AG08396 (cell line): ENCODE measurements at regions not wholly inside any gene's neighbourhood (a gene's known extent, or its start where the extent isn't known, plus 50 kb on each side); places are given as distances from the start of the nearest gene placed in this dataset.

Experiments used
- DNase-seq: peaks from one replicate; pipeline ENCODE4 v3.0.0; 2012; ENCODE audit warnings: low spot score, mixed read lengths

DNA sequence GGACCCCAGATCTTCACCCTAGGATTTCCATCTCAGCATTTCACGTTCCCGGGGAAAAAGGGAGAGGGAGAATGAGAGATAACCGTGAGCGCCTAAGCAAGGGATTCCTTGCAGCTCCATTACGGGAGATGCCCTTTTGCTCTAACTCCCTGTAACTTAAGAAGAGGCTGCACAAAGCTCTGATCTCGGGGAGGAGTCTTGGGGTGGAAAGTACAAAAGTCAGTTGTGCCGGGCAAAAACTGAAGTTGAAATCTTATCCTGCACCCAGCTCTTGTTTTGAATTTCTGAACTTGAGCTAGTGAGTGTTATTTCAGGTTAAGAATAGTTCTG lies 256.4 kb upstream of the SOX21 start:
- no peak for DNase-seq

GRCh38 chr13:94968040-94968756 lies 255.9 kb upstream of the SOX21 start:
- peak; percentile 15 for DNase-seq

GRCh38 chr13:94967183-94968039 lies 255.1 kb upstream of the SOX21 start:
- DNase-seq: peak; percentile 52

- DNase-seq: no peak
Measured at GRCh38 chr13:94966422-94966955, 254.1 kb upstream of the SOX21 start.

- DNase-seq: no peak
Measured at GRCh38 chr13:94959626-94960025, 247.3 kb upstream of the SOX21 start.

DNA sequence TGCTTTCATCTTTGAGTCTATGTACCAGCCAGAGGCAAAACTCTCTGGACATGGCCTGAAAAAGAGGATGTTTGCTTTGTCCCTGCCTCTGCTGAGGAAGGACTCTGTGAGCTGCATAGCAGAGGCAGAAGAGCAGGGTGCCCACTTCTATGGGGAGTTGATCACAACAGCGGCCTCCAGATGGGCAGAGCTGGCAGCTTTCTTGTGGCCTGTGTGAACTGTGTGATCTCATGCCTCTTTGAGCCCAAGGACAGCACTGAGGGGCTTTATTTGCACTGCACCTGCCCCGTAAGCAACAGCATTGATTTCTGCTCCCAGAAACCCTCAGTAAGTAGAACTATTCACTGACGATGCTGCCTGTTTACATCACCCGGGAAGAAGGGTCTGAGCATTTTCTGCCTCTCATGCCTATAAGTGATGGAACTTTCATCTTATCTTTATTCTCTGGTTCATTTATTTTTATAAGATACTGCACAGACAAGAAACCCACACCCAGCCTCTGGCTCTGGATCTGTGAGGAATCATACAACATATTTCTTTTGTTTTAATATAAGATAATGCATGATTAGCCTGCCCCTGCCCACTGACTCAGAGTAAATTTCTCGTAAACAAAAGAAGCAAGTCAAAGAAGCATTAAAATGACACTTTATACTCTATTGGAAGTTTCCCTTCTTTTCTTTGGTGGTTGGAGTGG lies 244.2 kb upstream of the SOX21 start:
- no peak for DNase-seq

DNA sequence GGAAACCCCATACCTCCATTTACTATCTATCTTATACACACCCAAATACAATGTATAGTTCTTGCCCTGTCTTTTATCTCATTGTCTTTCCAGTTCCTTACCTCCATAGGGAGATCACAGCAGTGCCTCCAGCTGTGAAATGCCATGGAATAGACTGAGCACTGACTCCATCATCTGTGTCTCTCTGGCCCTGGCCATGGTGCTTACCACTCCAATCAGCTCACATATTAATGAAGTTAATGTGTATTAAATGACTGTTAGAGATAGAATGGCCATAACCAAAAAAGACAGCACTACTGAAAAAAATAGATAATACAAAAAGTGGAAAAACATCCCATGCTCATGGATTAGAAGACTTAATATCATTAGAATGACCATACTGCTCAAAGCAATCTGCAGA lies 240.4 kb upstream of the SOX21 start:
- DNase-seq: no peak

DNA sequence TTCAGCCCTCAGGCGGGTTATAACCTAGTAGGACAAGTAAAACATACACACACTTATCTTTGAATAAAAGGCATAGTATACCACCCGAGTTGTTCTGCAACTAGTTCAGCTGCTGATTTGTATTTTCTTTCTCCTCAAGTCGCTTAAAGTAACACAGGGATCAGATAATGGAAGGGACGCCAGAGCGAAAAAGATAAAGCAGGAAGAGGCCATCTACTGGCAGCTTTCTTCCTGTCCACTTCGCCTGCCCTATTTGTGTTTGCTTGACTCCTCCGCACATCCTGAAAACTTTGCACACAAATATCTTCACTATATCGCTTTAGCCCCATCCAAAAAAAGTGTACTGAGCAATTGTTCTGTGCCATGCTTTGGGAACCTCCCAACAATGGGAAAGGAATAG lies 238.0 kb upstream of the SOX21 start:
- DNase-seq: peak; percentile 12

DNA sequence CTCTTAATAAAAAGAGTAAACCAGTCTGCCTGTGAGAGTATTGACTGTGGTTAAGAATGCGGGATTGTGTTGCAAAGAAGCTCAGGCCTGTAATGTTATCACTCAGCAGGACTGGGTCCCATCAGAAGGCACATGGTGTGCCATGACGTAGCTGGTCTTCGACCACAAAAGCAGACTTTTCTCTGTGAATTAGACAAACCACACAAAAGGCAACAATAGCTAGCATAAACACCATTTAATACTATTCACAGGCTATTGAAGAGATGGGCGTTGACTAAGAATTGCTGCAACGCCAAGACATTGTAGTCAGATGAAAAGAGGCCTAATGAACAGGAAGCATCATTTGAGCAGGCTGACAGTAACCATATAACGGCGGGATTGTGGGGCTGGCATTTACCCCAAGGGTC lies 235.6 kb upstream of the SOX21 start:
- DNase-seq: no peak

GRCh38 chr13:94947392-94947791 lies 235.0 kb upstream of the SOX21 start:
- DNase-seq: no peak

- DNase-seq: no peak
Measured at GRCh38 chr13:94946039-94946438, 233.7 kb upstream of the SOX21 start.

- DNase-seq: no peak
Measured at GRCh38 chr13:94938124-94938523, 225.8 kb upstream of the SOX21 start.

DNA sequence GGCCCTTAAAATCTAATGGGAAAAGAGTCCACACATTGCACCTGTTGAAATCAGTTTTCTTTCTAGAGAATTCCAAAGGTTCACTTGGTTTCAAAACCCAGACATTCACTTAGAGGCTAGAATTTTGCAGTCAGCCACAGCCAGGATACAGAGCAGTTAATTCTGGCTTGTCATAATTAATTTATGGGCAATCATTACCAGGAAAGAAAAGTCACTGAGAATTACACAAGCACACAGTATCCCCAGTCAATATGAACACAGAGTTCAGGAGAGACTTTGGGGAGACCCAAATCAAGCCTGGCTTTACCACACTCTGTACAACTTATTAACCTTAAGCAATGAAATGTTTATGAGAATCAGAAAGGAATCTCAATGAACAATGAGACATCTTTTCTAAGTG lies 224.3 kb upstream of the SOX21 start:
- DNase-seq: no peak

GRCh38 chr13:94933936-94934335 lies 221.6 kb upstream of the SOX21 start:
- no peak for DNase-seq

DNA sequence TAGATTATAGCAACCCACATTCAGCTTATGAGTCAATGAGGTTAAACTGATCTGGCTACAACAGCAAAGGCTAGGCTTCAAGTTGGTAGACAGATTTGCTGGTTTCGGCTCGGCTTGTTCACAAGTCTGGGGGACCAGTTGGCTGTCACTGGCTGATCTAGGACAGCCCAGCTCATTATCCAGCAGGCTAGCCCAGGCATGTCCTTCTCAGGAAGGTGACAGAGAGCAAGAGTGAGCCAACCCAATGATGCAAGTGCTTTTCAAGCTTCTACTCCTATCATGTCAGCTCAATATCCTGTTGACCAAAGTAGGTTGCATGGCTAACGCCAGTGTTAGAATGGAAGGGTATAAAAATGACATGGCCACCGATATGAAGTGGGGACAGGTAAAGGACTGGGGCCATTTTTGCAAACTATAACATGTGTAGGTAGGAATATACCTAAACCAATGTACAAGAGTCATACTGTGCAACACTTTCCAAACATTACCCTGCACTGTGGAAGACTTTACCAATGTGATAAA lies 220.9 kb upstream of the SOX21 start:
- no peak for DNase-seq

GRCh38 chr13:94928127-94928775 lies 215.9 kb upstream of the SOX21 start:
- no peak for DNase-seq

GRCh38 chr13:94925263-94925662 lies 212.9 kb upstream of the SOX21 start:
- no peak for DNase-seq

- no peak for DNase-seq
Measured at GRCh38 chr13:94921181-94921580, 208.8 kb upstream of the SOX21 start.

DNA sequence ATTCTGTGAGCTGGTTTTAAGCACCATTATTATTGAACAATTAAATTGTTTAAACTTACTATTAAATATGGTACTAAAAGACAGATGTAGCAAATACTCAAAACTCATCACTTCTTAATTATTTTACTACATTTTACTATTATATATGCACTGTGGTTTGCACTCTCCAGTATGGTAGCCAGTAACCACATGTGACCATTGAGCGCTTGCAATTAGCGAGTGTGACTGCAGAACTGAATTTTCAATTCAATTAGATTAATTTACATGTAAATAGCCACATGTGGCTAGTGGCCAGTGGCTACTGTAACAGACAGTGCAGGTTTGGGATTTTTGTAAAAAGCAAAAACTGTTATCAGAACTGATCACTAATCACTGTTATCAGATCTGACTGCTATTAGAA lies 208.2 kb upstream of the SOX21 start:
- DNase-seq: no peak

GRCh38 chr13:94917824-94918223 lies 205.5 kb upstream of the SOX21 start:
- peak; percentile 5 for DNase-seq

DNA sequence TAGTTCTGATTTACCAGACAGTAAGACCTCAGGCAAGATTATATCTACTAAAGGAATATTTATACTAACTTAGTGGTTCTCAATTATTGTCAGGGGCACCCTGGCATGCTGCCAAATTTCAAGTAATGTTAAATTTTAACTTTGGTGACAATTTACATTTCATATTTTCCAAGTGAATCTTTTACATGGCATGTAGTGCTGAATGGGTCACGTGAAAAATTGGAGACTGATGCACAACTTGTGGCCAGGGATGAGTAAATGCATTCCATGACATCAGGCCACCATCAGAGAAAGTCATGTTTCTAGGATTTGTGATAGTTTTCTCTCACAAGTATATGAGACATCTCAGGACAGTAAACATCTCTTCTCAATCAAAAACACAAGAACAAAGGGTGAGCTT lies 202.6 kb upstream of the SOX21 start:
- DNase-seq: no peak

DNA sequence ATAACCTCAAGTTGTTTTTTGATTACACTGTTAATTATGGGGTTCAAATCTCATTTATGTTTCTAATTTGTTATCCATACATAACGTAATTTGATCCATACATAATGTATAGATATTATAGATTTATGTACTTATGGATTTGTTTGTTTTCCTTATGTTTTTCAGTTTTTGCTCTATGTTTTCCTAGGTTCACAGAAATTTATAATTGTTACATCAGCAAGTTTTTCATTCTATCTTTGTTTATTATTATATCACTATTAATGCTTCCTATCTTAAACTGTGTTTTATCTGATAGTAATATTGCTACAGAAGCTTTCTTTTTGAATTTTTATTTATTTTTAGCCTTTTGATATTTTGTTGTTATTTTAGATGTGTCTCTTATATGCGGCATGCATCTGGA lies 194.3 kb upstream of the SOX21 start:
- no peak for DNase-seq
